ENCODE measurements at regions not wholly inside any gene's neighbourhood (a gene's known extent, or its start where the extent isn't known, plus 50 kb on each side); places are given as distances from the start of the nearest gene placed in this dataset.

DNA sequence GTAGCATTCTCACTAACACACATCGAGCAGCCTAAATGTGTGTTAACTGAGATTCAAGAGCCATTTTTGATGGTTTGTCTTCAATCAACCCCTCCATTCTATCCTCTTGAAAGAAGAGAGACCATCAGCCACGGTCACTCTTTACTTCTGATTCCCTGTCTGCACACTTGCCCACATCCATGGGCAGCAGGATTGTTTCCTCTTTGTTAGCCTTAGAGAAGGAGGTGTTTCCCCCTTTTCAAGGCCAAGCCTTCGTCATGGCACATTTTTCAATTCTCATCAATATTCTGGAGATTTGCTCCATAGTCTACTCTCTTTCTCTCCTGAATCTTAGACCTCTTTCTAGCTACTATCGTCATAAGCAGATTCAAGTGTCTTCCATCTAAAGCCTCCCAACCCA is 522.4 kb upstream of the NAALADL2 start:
- TF ChIP-seq FOXM1 (IDR thresholded peaks at IDR 0.05; ENCODE audit: borderline replicate concordance, low read depth): no peak
- TF ChIP-seq, protein P1, sequence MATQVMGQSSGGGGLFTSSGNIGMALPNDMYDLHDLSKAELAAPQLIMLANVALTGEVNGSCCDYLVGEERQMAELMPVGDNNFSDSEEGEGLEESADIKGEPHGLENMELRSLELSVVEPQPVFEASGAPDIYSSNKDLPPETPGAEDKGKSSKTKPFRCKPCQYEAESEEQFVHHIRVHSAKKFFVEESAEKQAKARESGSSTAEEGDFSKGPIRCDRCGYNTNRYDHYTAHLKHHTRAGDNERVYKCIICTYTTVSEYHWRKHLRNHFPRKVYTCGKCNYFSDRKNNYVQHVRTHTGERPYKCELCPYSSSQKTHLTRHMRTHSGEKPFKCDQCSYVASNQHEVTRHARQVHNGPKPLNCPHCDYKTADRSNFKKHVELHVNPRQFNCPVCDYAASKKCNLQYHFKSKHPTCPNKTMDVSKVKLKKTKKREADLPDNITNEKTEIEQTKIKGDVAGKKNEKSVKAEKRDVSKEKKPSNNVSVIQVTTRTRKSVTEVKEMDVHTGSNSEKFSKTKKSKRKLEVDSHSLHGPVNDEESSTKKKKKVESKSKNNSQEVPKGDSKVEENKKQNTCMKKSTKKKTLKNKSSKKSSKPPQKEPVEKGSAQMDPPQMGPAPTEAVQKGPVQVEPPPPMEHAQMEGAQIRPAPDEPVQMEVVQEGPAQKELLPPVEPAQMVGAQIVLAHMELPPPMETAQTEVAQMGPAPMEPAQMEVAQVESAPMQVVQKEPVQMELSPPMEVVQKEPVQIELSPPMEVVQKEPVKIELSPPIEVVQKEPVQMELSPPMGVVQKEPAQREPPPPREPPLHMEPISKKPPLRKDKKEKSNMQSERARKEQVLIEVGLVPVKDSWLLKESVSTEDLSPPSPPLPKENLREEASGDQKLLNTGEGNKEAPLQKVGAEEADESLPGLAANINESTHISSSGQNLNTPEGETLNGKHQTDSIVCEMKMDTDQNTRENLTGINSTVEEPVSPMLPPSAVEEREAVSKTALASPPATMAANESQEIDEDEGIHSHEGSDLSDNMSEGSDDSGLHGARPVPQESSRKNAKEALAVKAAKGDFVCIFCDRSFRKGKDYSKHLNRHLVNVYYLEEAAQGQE (IDR thresholded peaks at IDR 0.05; ENCODE audit: low read depth): no peak
- no peak for TF ChIP-seq ZBTB7A (IDR thresholded peaks at IDR 0.05; ENCODE audit: low read depth)
- TF ChIP-seq TAF1 (IDR thresholded peaks at IDR 0.05; ENCODE audit: low read depth): no peak
- no peak for TF ChIP-seq EGR1 (IDR thresholded peaks at IDR 0.05)
- no peak for TF ChIP-seq CREB1 (IDR thresholded peaks at IDR 0.05; ENCODE audit: low read depth)
- no peak for TF ChIP-seq NFIC (IDR thresholded peaks at IDR 0.05)

DNA sequence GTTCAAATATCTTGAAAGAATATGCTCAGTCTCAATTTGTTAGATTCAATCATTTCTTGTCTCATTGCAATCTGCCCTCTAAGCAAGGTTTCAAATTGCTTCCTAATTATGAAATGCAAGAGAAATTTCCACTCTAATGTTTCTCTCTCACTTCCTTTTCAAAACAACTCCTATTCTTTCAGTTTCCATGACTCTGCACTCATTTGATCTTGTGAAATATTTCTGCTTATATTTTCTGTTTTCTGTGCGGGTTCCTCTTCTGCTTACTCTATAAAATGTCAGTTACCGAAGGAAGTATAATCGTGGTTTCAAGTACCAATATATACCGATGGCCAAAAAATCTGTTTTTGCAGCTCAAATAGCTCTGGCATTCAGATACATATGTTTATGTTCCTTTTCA is 521.9 kb upstream of the NAALADL2 start:
- TF ChIP-seq TAF1 (IDR thresholded peaks at IDR 0.05; ENCODE audit: low read depth) (no peak), YY1 (IDR thresholded peaks at IDR 0.05; ENCODE audit: low read depth) (no peak), ZBTB7A (IDR thresholded peaks at IDR 0.05; ENCODE audit: low read depth) (no peak), TCF12 (IDR thresholded peaks at IDR 0.05; ENCODE audit: low read depth) (no peak), CREB1 (IDR thresholded peaks at IDR 0.05; ENCODE audit: low read depth) (no peak)
- TF ChIP-seq, protein P2, sequence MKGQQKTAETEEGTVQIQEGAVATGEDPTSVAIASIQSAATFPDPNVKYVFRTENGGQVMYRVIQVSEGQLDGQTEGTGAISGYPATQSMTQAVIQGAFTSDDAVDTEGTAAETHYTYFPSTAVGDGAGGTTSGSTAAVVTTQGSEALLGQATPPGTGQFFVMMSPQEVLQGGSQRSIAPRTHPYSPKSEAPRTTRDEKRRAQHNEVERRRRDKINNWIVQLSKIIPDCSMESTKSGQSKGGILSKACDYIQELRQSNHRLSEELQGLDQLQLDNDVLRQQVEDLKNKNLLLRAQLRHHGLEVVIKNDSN (IDR thresholded peaks at IDR 0.05): no peak

DNA sequence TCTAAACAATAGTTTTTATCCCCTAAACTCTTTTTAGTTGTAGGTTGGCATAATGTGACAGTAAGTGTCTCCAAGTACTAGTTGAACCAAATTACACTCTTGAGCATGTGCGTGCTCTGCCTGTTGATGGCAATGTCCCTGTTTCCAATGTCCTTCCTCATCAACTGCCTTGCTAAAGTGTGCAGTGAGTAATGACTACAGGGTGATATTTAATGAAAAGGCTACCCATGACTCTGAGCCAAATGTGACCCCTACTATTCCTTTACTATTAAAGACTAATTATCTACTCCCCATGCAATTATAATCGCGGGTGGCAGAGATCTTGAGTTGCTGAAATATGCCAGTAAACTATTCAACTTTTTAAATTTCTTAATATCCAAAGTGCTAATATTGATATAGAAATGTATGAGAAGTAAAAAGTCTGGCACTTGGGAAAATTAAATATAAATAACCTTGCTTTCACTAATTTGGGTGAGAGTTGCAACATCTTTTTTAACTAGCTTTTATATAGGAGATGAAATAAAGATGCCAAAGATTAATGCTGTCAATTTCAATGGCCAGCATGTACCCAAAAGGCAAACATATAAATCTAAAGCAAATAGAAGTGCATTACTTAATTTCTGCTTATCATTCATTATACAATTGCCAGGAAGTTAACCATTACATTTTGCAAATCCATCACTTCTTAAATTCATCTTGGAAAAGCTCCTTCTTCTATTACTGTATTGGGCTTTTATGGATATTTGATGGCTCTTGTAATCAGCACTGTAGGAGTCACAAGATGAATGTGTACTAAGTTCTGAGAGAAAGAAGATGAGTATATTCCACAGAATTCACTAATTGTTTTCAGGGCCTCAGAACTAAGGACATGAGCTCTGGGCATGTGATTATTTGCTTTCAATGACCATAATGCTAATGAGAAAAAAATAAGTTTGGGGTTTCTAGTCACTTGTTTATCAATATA is 518.2 kb upstream of the NAALADL2 start:
- TF ChIP-seq NFIC (IDR thresholded peaks at IDR 0.05): no peak
- TF ChIP-seq EGR1 (IDR thresholded peaks at IDR 0.05): no peak
- no peak for TF ChIP-seq CEBPB (IDR thresholded peaks at IDR 0.05)
- TF ChIP-seq, protein P1 (IDR thresholded peaks at IDR 0.05; ENCODE audit: low read depth): no peak
- TF ChIP-seq, protein P2 (IDR thresholded peaks at IDR 0.05): no peak
- no peak for TF ChIP-seq TAF1 (IDR thresholded peaks at IDR 0.05; ENCODE audit: low read depth)
- no peak for TF ChIP-seq RAD21 (IDR thresholded peaks at IDR 0.05; ENCODE audit: low read depth)
- no peak for TF ChIP-seq ZBTB7A (IDR thresholded peaks at IDR 0.05; ENCODE audit: low read depth)
- TF ChIP-seq FOXM1 (IDR thresholded peaks at IDR 0.05; ENCODE audit: borderline replicate concordance, low read depth): no peak
- no peak for TF ChIP-seq EP300 (IDR thresholded peaks at IDR 0.05; ENCODE audit: borderline replicate concordance)
- TF ChIP-seq, protein P3, sequence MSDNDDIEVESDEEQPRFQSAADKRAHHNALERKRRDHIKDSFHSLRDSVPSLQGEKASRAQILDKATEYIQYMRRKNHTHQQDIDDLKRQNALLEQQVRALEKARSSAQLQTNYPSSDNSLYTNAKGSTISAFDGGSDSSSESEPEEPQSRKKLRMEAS (IDR thresholded peaks at IDR 0.05): no peak
- no peak for TF ChIP-seq YY1 (IDR thresholded peaks at IDR 0.05; ENCODE audit: low read depth)
- no peak for TF ChIP-seq CREB1 (IDR thresholded peaks at IDR 0.05; ENCODE audit: low read depth)
- no peak for TF ChIP-seq TEAD4 (IDR thresholded peaks at IDR 0.05)
- no peak for TF ChIP-seq TCF12 (IDR thresholded peaks at IDR 0.05; ENCODE audit: low read depth)

DNA sequence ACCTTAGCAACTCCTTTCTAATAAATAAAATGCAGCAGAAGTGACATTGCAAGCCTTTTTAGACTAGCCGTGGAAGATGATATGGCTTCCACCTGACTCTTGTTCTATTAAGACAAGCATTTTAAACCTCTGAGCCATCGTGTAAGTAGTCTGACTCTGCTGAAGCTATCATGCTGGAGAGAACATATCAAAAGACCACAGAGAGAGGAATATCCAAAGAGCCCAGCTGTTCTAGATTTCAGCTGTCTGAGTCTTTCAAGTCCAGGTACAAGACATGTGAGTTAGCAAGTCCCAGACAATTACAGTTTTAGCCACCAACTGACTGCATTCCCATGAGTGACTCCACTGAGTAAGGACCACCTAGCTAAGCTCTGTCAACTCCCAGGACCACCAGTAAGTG is 517.0 kb upstream of the NAALADL2 start:
- TF ChIP-seq, protein P2 (IDR thresholded peaks at IDR 0.05): no peak
- TF ChIP-seq CEBPB (IDR thresholded peaks at IDR 0.05): no peak
- no peak for TF ChIP-seq ZBTB7A (IDR thresholded peaks at IDR 0.05; ENCODE audit: low read depth)
- TF ChIP-seq, protein P3 (IDR thresholded peaks at IDR 0.05): no peak
- TF ChIP-seq, protein P1 (IDR thresholded peaks at IDR 0.05; ENCODE audit: low read depth): no peak
